Panc1 (cell line): ENCODE measurements at regions not wholly inside any gene's neighbourhood (a gene's known extent, or its start where the extent isn't known, plus 50 kb on each side); places are given as distances from the start of the nearest gene placed in this dataset.

Experiments used
- CTCF ChIP-seq: fragments of 450-650 bp; IDR thresholded peaks from 2 replicates; pipeline ENCODE4 v1.5.1; 2017; ENCODE audit warnings: mild to moderate bottlenecking
- POLR2AphosphoS5 ChIP-seq: IDR thresholded peaks from 2 replicates; pipeline ENCODE4 v1.6.1; 2012; ENCODE audit warnings: mild to moderate bottlenecking, low read depth, low read length, moderate library complexity
- REST ChIP-seq, 2 experiments: IDR thresholded peaks; 2 replicates each; pipeline ENCODE4 v1.6.1; 2011 to 2012; ENCODE audit warnings: low read depth in 2 of 2, control low read depth in 1 of 2, low read length in 1 of 2, mild to moderate bottlenecking in 1 of 2, moderate library complexity in 1 of 2; ENCODE audit not compliant: insufficient read depth in 1 of 2
- SIN3A ChIP-seq: IDR thresholded peaks from 2 replicates; pipeline ENCODE4 v1.6.1; 2012; ENCODE audit warnings: low read depth, mild to moderate bottlenecking, low read length, moderate library complexity, borderline replicate concordance; ENCODE audit not compliant: insufficient read depth
- TCF7L2 ChIP-seq: IDR thresholded peaks from 2 replicates; pipeline ENCODE4 v1.6.1; 2011; ENCODE audit warnings: mild to moderate bottlenecking, low read depth, low read length, inconsistent platforms

- TF ChIP-seq POLR2AphosphoS5 (no peak), REST (IDR thresholded peaks at IDR 0.05; ENCODE audit: insufficient read depth in 1 of 2, low read depth in 2 of 2, low read length in 1 of 2) (no peak), CTCF (no peak), TCF7L2 (no peak), SIN3A (no peak)
These were observed 673.6 kb upstream of the USP24 start for GRCh38 chr1:55888685-55889317.
